ENCODE measurements at regions not wholly inside any gene's neighbourhood (a gene's known extent, or its start where the extent isn't known, plus 50 kb on each side); places are given as distances from the start of the nearest gene placed in this dataset.
"Not testable (repeated sequence)": the region's sequence is repeated elsewhere in the genome, so short reads cannot be mapped to it uniquely, and the experiment has no call there.

DNA sequence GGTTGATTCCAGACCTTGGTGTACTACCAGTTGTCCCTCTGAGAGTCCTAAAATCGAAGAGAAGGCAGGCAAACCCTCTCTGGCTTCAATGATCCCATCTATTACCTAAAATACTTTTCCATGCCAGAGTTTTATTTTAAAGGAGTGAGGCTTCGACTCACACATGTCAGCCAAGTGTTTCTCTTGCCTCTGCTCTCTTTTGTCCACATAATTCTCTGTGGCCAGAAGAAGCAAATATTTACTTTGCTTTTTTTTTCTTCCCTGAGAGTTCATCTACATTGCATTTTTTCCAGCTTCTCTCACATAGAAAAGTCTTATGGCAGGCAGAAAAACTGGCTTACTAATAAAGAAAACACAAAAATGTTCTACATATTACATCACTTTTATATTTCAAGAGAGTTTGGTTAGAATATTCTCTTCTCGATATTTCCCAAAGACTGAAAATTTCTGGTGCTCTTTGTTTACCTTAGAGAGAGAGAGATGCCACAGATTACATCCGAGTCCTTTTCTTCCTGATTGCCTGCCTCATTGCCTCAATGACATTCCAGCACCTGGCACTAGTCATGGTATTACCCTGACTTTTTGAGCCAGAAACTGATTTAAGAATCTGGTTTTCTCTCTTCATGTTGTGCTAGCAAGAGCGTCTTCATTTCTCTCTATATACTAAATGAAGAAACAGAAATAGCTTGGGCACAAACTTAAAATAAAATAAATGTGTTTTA is 170.3 kb upstream of the FAM174A start:
- not testable (repeated sequence) for H3K36me3 ChIP-seq (ENCODE audit: control insufficient read depth, insufficient read depth, low read length); H3K27me3 ChIP-seq (replicated peaks; ENCODE audit: control insufficient read depth, insufficient read depth, low read length); H3K4me3 ChIP-seq (replicated peaks; ENCODE audit: low read depth, low read length); DNase-seq (ENCODE audit: extremely low read depth, insufficient read length)

DNA sequence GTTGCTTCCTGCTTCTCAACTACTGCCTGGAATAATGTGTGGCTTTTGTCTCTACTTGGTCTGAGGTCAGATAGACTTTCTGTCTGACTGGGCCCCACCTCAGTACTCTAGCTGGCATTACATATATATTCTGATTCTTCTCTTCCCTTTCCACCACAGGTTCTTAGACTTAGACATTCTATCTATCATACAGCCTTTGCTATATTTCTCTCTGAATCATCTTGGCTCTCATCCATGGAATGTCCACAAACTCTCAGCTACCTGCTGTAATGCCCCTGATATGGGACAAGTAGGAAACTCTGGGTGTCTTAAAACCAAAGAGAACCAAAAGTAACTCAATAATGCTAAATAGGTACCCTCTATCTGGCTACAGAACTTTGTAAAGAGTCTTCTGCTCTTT is 170.8 kb upstream of the FAM174A start:
- not testable (repeated sequence) for H3K27me3 ChIP-seq (replicated peaks; ENCODE audit: control insufficient read depth, insufficient read depth, low read length); DNase-seq (ENCODE audit: extremely low read depth, insufficient read length); H3K4me3 ChIP-seq (replicated peaks; ENCODE audit: low read depth, low read length); H3K36me3 ChIP-seq (ENCODE audit: control insufficient read depth, insufficient read depth, low read length)

DNA sequence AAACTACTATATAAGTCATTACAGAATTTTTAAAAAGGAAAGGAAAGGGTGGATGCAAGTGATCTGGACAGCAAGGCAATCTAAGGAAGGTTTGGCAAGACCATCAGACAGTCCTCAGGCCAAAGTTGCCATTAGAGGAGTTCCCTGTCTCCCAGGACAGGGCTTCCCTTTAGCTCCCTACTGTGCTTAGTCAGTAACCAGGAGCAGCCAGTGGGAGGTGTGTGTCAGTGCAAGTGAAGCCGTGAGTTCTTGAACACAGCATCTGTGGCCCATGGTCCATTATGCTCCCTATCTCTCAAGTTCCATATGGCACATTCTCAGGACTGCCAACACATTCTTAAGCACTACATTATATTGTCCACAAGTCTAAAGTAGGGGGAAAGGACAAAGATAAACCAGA is 175.2 kb upstream of the FAM174A start:
- not testable (repeated sequence) for DNase-seq (ENCODE audit: extremely low read depth, insufficient read length); H3K27me3 ChIP-seq (replicated peaks; ENCODE audit: control insufficient read depth, insufficient read depth, low read length); H3K36me3 ChIP-seq (ENCODE audit: control insufficient read depth, insufficient read depth, low read length); H3K4me3 ChIP-seq (replicated peaks; ENCODE audit: low read depth, low read length)

DNA sequence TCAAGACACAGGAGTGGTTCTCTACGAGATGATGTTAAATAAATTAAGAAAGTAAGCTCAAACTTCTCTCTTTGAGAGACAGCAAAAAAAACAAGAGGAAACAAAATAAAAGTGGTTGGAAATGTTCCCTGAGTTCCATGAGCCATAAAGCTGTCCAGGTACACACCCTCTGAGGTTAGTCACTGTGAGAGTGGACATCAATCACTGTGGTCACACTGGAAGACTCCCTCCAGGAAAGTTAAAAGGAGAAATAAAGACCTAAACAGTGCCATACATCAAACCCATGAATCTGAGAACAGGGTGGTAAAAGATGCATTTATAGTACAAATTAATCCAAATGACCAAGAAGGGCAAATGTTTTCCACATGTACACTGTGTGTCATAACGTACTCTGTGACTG is 188.9 kb upstream of the FAM174A start:
- H3K27me3 ChIP-seq (replicated peaks; ENCODE audit: control insufficient read depth, insufficient read depth, low read length); H3K4me3 ChIP-seq (replicated peaks; ENCODE audit: low read depth, low read length); H3K36me3 ChIP-seq (ENCODE audit: control insufficient read depth, insufficient read depth, low read length); DNase-seq (ENCODE audit: extremely low read depth, insufficient read length): not testable (repeated sequence)

DNA sequence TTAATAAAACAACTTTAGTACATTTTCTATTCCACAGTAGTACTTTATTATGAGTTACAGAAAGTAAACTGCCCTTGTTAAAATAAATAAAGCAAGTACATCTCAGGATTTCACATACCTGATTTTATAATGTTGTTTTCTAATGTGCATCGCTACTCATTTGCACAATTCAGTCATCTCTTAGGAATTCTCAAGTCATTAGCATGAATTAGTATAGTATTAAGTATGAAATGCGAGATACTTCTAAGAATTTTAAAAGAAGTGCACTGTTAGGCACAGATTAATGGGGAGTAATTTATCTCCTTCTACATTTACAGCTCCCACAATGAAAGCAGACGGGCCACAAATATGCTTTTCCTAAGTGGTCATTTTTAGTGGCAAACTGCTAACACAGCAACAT is 193.7 kb upstream of the FAM174A start:
- DNase-seq (ENCODE audit: extremely low read depth, insufficient read length); H3K36me3 ChIP-seq (ENCODE audit: control insufficient read depth, insufficient read depth, low read length); H3K27me3 ChIP-seq (replicated peaks; ENCODE audit: control insufficient read depth, insufficient read depth, low read length); H3K4me3 ChIP-seq (replicated peaks; ENCODE audit: low read depth, low read length): not testable (repeated sequence)

DNA sequence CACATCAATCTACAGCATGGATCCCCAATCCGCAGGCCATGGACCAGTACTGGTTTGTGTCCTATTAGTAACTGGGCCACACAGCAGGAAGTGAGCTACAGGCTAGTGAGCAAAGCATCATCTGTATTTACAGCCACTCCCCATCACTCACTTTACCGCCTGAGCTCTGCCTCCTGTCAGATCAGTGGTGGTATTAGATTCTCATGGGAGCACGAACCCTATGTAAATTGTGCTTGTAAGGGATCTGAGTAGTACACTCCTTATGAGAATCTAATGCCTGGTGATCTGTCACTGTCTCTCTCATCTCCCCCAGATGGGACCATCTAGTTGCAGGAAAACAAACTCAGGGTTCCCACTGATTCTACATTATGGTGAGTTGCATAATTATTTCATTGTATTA is 212.7 kb upstream of the FAM174A start:
- Histone ChIP-seq H3K27me3 (replicated peaks; ENCODE audit: control insufficient read depth, insufficient read depth, low read length) (no peaks in the 10 kb centered on the region), H3K36me3 (ENCODE audit: control insufficient read depth, insufficient read depth, low read length) (no peaks in the 10 kb centered on the region), H3K4me3 (replicated peaks; ENCODE audit: low read depth, low read length) (no peak overlapping the region)
- TF ChIP-seq, protein P1, sequence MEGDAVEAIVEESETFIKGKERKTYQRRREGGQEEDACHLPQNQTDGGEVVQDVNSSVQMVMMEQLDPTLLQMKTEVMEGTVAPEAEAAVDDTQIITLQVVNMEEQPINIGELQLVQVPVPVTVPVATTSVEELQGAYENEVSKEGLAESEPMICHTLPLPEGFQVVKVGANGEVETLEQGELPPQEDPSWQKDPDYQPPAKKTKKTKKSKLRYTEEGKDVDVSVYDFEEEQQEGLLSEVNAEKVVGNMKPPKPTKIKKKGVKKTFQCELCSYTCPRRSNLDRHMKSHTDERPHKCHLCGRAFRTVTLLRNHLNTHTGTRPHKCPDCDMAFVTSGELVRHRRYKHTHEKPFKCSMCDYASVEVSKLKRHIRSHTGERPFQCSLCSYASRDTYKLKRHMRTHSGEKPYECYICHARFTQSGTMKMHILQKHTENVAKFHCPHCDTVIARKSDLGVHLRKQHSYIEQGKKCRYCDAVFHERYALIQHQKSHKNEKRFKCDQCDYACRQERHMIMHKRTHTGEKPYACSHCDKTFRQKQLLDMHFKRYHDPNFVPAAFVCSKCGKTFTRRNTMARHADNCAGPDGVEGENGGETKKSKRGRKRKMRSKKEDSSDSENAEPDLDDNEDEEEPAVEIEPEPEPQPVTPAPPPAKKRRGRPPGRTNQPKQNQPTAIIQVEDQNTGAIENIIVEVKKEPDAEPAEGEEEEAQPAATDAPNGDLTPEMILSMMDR (IDR thresholded peaks at IDR 0.05; ENCODE audit: insufficient read depth, low read length, poor library complexity, severe bottlenecking): no peak
- no peak for DNase-seq (ENCODE audit: extremely low read depth, insufficient read length)

DNA sequence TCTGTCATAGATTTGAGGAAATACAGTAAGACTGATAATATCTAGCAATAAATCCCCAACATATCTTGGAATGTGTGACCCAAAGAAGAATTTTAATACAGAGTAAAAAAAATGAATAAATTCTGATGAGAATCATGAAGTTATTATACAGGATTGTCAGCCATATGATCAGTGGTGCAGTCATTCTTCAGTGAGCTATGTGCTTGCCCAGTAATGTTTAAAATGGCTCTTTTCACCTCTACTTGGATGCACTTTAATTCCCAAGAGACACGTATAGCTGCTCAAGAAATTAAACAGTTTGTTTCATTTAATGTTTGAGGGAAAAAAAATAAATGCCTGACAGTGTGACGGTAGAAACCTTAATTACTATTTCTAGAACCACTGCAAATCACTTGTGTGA is 215.3 kb upstream of the FAM174A start:
- H3K27me3 ChIP-seq (replicated peaks; ENCODE audit: control insufficient read depth, insufficient read depth, low read length): no peaks in the 10 kb centered on the region

DNA sequence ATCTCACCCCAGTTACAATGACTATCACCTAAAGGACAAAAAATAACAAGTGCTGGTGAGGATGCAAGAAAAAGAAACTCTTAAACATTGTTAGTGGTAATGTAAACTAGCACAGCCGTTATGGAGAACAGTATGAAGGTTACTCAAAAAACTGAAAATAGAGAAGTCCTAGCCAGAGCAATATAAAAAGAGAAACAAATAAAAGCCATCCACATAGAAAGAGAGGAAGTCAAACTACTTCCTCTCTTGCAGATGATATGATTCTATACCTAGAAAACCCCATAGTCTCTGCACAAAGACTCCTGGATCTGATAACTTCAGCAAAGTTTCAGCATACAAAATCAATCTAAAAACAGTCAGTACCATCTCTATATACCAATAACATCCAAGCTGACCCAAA is 221.5 kb upstream of the FAM174A start:
- no peak for DNase-seq (ENCODE audit: extremely low read depth, insufficient read length)
- H3K36me3 ChIP-seq (ENCODE audit: control insufficient read depth, insufficient read depth, low read length): no peaks in the 10 kb centered on the region
- no peak overlapping the region for H3K4me3 ChIP-seq (replicated peaks; ENCODE audit: low read depth, low read length)
- TF ChIP-seq, protein P1 (IDR thresholded peaks at IDR 0.05; ENCODE audit: insufficient read depth, low read length, poor library complexity, severe bottlenecking): no peak
- no peaks in the 10 kb centered on the region for H3K27me3 ChIP-seq (replicated peaks; ENCODE audit: control insufficient read depth, insufficient read depth, low read length)

More for the DNA sequence above, 215.3 kb upstream of the FAM174A start:
- DNase-seq (ENCODE audit: extremely low read depth, insufficient read length): no peak
- no peaks in the 10 kb centered on the region for H3K36me3 ChIP-seq (ENCODE audit: control insufficient read depth, insufficient read depth, low read length)
- TF ChIP-seq, protein P1 (IDR thresholded peaks at IDR 0.05; ENCODE audit: insufficient read depth, low read length, poor library complexity, severe bottlenecking): no peak
- no peak overlapping the region for H3K4me3 ChIP-seq (replicated peaks; ENCODE audit: low read depth, low read length)

Data from GM06990 (cell line).